ENCODE measurements at regions not wholly inside any gene's neighbourhood (a gene's known extent, or its start where the extent isn't known, plus 50 kb on each side); places are given as distances from the start of the nearest gene placed in this dataset.
A peak's percentile ranks its signal among the peaks of the same experiment; 100 is the strongest.
"Not testable (repeated sequence)": the region's sequence is repeated elsewhere in the genome, so short reads cannot be mapped to it uniquely, and the experiment has no call there.

DNA sequence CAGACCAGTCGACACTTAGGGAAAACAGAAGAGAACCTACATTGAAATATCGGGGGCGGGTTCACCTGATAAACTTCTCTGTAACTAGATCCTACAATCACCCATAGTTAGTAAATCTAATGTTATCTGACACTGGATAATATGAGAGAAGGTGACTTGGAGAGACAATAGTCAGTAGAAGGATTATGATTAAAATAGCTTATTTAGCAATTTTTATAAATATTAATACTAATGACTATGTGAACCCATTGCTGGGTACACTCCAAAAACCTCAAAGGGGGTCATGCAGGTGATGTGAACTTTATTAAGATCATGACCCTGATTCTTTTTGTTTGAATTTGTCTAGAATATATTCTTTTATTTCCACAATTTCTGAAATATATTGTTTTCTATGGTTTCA lies 164.1 kb upstream of the CCNH start:
- no peaks in the 10 kb centered on the region for H3K36me3 ChIP-seq (ENCODE audit: insufficient read depth)
- 0 out of 3 replicates have a peak, but pooled peaks cover 3% of the 10 kb centered on the region for H3K9me3 Mint-ChIP-seq
- no peak for DNase-seq (ENCODE audit: low spot score)
- peak overlapping the region; percentile 92 for H3K27ac Mint-ChIP-seq
- H3K27me3 Mint-ChIP-seq (ENCODE audit: insufficient read depth, low read depth, poor library complexity) = peaks cover 6% of the 10 kb centered on the region
- no peak overlapping the region for H3K4me3 ChIP-seq
- ATAC-seq = no peak
- H3K4me2 ChIP-seq = no peak overlapping the region
- no peaks in the 10 kb centered on the region for H3K27me3 ChIP-seq (ENCODE audit: insufficient read depth)
- no peaks in the 10 kb centered on the region for H3K79me2 ChIP-seq (replicated peaks; ENCODE audit: insufficient read depth)
- no peak overlapping the region for H3K27ac ChIP-seq (ENCODE audit: low read depth)
- peaks cover 6% of the 10 kb centered on the region; the same call in 1 of the 2 replicates for H3K4me1 ChIP-seq (ENCODE audit: insufficient read depth)
- H3F3A ChIP-seq (replicated peaks; ENCODE audit: low read depth) = no peaks in the 10 kb centered on the region
- H3K36me3 Mint-ChIP-seq (ENCODE audit: low read depth) = no peaks in the 10 kb centered on the region
- H2AFZ ChIP-seq = no peak overlapping the region
- H3K4me1 Mint-ChIP-seq = peaks cover 17% of the 10 kb centered on the region
- no peak for TF ChIP-seq STAT1 (IDR thresholded peaks at IDR 0.05; ENCODE audit: unreplicated experiment)
- H4K20me1 ChIP-seq (replicated peaks; ENCODE audit: insufficient read depth) = no peaks in the 10 kb centered on the region
- 0 out of 3 replicates have a peak overlapping the region, but pooled peaks have one; percentile 2 for H3K4me3 Mint-ChIP-seq
- 0 out of 2 replicates have a peak, but pooled peaks cover 3% of the 10 kb centered on the region for H3K9me2 ChIP-seq (ENCODE audit: insufficient read depth)

GRCh38 chr5:87576306-87576705 lies 163.6 kb upstream of the CCNH start:
- H3K27me3 Mint-ChIP-seq (ENCODE audit: insufficient read depth, low read depth, poor library complexity); H3K27ac ChIP-seq (ENCODE audit: low read depth); H3K9me3 Mint-ChIP-seq; H3K36me3 ChIP-seq (ENCODE audit: insufficient read depth); H3K4me3 ChIP-seq; H2AFZ ChIP-seq; H3K79me2 ChIP-seq (replicated peaks; ENCODE audit: insufficient read depth); H3K4me2 ChIP-seq; H4K20me1 ChIP-seq (replicated peaks; ENCODE audit: insufficient read depth); H3K36me3 Mint-ChIP-seq (ENCODE audit: low read depth); H3F3A ChIP-seq (replicated peaks; ENCODE audit: low read depth); H3K9me2 ChIP-seq (ENCODE audit: insufficient read depth); H3K27me3 ChIP-seq (ENCODE audit: insufficient read depth); ATAC-seq; H3K4me1 ChIP-seq (ENCODE audit: insufficient read depth): not testable (repeated sequence)
- peak overlapping the region; percentile 92 for H3K27ac Mint-ChIP-seq
- DNase-seq (ENCODE audit: low spot score) = peak; percentile 37
- TF ChIP-seq, protein P1, sequence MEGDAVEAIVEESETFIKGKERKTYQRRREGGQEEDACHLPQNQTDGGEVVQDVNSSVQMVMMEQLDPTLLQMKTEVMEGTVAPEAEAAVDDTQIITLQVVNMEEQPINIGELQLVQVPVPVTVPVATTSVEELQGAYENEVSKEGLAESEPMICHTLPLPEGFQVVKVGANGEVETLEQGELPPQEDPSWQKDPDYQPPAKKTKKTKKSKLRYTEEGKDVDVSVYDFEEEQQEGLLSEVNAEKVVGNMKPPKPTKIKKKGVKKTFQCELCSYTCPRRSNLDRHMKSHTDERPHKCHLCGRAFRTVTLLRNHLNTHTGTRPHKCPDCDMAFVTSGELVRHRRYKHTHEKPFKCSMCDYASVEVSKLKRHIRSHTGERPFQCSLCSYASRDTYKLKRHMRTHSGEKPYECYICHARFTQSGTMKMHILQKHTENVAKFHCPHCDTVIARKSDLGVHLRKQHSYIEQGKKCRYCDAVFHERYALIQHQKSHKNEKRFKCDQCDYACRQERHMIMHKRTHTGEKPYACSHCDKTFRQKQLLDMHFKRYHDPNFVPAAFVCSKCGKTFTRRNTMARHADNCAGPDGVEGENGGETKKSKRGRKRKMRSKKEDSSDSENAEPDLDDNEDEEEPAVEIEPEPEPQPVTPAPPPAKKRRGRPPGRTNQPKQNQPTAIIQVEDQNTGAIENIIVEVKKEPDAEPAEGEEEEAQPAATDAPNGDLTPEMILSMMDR (conservative IDR thresholded peaks at IDR 0.05; ENCODE audit: low read depth in 2 of 2) = 0 out of 4 replicates have a peak, but pooled peaks of 1 of the 2 experiments have one; percentile 11
- peaks cover 17% of the 10 kb centered on the region for H3K4me1 Mint-ChIP-seq
- H3K4me3 Mint-ChIP-seq = peak overlapping the region; percentile 2; the same call in 1 of the 3 replicates

DNA sequence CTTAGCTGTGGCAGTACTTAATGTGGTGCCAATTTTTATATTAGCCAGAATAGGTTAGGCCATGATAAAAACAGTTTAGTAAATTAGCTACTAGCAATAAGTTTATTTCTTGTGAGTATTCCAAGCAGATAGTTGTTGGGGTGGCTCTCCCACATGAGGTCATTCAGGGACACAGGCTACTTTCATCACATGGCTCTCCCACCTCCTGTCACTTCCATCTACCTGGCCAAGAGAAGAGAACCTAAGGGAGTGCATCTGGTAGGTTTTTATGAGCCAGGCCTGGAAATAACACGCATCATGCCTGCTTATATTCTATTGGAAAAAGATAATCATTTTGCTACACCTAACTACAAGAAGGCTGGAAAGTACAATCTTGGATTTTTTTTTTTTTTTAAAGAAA lies 161.4 kb upstream of the CCNH start:
- H3K36me3 ChIP-seq (ENCODE audit: insufficient read depth) = no peaks in the 10 kb centered on the region
- H3K9me3 Mint-ChIP-seq = 0 out of 3 replicates have a peak, but pooled peaks cover 3% of the 10 kb centered on the region
- H3K27ac Mint-ChIP-seq = no peak overlapping the region
- no peaks in the 10 kb centered on the region for H3K36me3 Mint-ChIP-seq (ENCODE audit: low read depth)
- peaks cover 15% of the 10 kb centered on the region for H3K4me1 Mint-ChIP-seq
- peaks cover 6% of the 10 kb centered on the region for H3K27me3 Mint-ChIP-seq (ENCODE audit: insufficient read depth, low read depth, poor library complexity)
- H4K20me1 ChIP-seq (replicated peaks; ENCODE audit: insufficient read depth) = no peaks in the 10 kb centered on the region
- H3K4me1 ChIP-seq (ENCODE audit: insufficient read depth) = peaks cover 6% of the 10 kb centered on the region; the same call in 1 of the 2 replicates
- no peaks in the 10 kb centered on the region for H3K79me2 ChIP-seq (replicated peaks; ENCODE audit: insufficient read depth)
- no peaks in the 10 kb centered on the region for H3K9me2 ChIP-seq (ENCODE audit: insufficient read depth)
- TF ChIP-seq POLR2AphosphoS5 (IDR thresholded peaks at IDR 0.05; ENCODE audit: low read depth) = no peak
- no peak overlapping the region for H2AFZ ChIP-seq
- no peak overlapping the region for H3K4me3 Mint-ChIP-seq
- H3K27ac ChIP-seq (ENCODE audit: low read depth) = no peak overlapping the region
- H3K4me2 ChIP-seq = no peak overlapping the region
- H3F3A ChIP-seq (replicated peaks; ENCODE audit: low read depth) = no peaks in the 10 kb centered on the region
- no peak for DNase-seq (ENCODE audit: low spot score)
- no peak for ATAC-seq
- H3K27me3 ChIP-seq (ENCODE audit: insufficient read depth) = no peaks in the 10 kb centered on the region
- H3K4me3 ChIP-seq = no peak overlapping the region

GRCh38 chr5:87572611-87573010 lies 159.9 kb upstream of the CCNH start:
- no peak overlapping the region for H3K4me3 Mint-ChIP-seq
- no peak overlapping the region for H3K27ac ChIP-seq (ENCODE audit: low read depth)
- H4K20me1 ChIP-seq (replicated peaks; ENCODE audit: insufficient read depth) = no peaks in the 10 kb centered on the region
- H3K4me1 ChIP-seq (ENCODE audit: insufficient read depth) = peaks cover 6% of the 10 kb centered on the region; the same call in 1 of the 2 replicates
- H3K27me3 ChIP-seq (ENCODE audit: insufficient read depth) = no peaks in the 10 kb centered on the region
- no peak for DNase-seq (ENCODE audit: low spot score)
- no peak overlapping the region for H2AFZ ChIP-seq
- H3F3A ChIP-seq (replicated peaks; ENCODE audit: low read depth) = no peaks in the 10 kb centered on the region
- H3K27me3 Mint-ChIP-seq (ENCODE audit: insufficient read depth, low read depth, poor library complexity) = peaks cover 6% of the 10 kb centered on the region
- 0 out of 3 replicates have a peak, but pooled peaks cover 3% of the 10 kb centered on the region for H3K9me3 Mint-ChIP-seq
- no peak overlapping the region for H3K4me2 ChIP-seq
- ATAC-seq = no peak
- H3K79me2 ChIP-seq (replicated peaks; ENCODE audit: insufficient read depth) = no peaks in the 10 kb centered on the region
- no peak overlapping the region for H3K4me3 ChIP-seq
- no peaks in the 10 kb centered on the region for H3K36me3 ChIP-seq (ENCODE audit: insufficient read depth)
- H3K9me2 ChIP-seq (ENCODE audit: insufficient read depth) = no peaks in the 10 kb centered on the region
- H3K36me3 Mint-ChIP-seq (ENCODE audit: low read depth) = no peaks in the 10 kb centered on the region
- H3K4me1 Mint-ChIP-seq = peaks cover 15% of the 10 kb centered on the region
- H3K27ac Mint-ChIP-seq = no peak overlapping the region
- TF ChIP-seq JUNB (IDR thresholded peaks at IDR 0.05; ENCODE audit: unreplicated experiment) (no peak), STAT1 (IDR thresholded peaks at IDR 0.05; ENCODE audit: unreplicated experiment) (no peak), CREB1 (CRISPR knock-in tag; IDR thresholded peaks at IDR 0.05; ENCODE audit: low read depth) (no peak), ETS1 (IDR thresholded peaks at IDR 0.05) (no peak), POLR2AphosphoS5 (IDR thresholded peaks at IDR 0.05; ENCODE audit: low read depth) (no peak)

Data from GM23338 (cell line).